ENCODE measurements at regions not wholly inside any gene's neighbourhood (a gene's known extent, or its start where the extent isn't known, plus 50 kb on each side); places are given as distances from the start of the nearest gene placed in this dataset.

DNA sequence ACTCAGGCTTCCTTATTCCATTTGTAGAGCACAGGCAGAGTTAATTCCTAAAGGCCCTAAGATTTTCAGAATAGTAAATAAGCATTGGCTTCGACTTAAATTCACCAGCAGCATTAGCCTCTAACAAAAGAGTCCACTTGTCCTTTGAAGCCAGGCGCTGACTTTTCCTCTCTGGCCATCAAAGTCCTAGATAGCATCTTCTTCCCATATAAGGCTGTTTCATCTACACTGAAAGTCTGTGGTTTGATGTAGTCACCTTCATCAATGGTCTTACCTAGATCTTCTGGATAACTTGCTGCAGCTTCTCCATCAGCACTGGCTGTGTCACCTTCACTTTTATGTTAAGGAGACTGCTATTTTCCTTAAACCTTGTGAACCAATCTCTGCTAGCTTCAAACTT lies 118.3 kb upstream of the SOX6 start:
- no peak overlapping the region for H3K4me3 ChIP-seq (replicated peaks in 1 of 2; ENCODE audit: low read depth in 2 of 2, low read length in 2 of 2)
- DNase-seq (ENCODE audit: low read depth in 2 of 2): no peak
- TF ChIP-seq, protein P1, sequence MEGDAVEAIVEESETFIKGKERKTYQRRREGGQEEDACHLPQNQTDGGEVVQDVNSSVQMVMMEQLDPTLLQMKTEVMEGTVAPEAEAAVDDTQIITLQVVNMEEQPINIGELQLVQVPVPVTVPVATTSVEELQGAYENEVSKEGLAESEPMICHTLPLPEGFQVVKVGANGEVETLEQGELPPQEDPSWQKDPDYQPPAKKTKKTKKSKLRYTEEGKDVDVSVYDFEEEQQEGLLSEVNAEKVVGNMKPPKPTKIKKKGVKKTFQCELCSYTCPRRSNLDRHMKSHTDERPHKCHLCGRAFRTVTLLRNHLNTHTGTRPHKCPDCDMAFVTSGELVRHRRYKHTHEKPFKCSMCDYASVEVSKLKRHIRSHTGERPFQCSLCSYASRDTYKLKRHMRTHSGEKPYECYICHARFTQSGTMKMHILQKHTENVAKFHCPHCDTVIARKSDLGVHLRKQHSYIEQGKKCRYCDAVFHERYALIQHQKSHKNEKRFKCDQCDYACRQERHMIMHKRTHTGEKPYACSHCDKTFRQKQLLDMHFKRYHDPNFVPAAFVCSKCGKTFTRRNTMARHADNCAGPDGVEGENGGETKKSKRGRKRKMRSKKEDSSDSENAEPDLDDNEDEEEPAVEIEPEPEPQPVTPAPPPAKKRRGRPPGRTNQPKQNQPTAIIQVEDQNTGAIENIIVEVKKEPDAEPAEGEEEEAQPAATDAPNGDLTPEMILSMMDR (IDR thresholded peaks at IDR 0.05; ENCODE audit: low read depth, low read length): no peak

DNA sequence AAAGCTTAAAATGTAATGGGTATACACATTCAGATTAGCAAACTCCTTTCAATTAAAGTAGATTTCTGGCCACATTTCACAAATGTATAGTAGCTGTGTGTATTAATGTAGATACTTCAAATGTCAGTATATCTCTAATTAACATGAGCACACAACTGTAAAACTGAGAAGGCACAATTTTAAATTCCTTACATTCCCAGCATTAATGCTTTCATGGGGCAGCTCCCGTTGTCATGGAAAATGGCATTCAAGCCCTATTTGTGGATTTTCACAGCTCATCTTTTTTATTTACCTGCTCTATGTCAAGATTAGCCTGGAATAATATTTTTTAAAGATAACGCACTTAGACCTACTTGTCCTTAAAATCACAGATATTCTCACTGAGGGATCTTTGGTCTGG lies 113.6 kb upstream of the SOX6 start:
- no peak overlapping the region for H3K4me3 ChIP-seq (replicated peaks in 1 of 2; ENCODE audit: low read depth in 2 of 2, low read length in 2 of 2)
- DNase-seq (ENCODE audit: low read depth in 2 of 2): no peak
- TF ChIP-seq, protein P1 (IDR thresholded peaks at IDR 0.05; ENCODE audit: low read depth, low read length): no peak

DNA sequence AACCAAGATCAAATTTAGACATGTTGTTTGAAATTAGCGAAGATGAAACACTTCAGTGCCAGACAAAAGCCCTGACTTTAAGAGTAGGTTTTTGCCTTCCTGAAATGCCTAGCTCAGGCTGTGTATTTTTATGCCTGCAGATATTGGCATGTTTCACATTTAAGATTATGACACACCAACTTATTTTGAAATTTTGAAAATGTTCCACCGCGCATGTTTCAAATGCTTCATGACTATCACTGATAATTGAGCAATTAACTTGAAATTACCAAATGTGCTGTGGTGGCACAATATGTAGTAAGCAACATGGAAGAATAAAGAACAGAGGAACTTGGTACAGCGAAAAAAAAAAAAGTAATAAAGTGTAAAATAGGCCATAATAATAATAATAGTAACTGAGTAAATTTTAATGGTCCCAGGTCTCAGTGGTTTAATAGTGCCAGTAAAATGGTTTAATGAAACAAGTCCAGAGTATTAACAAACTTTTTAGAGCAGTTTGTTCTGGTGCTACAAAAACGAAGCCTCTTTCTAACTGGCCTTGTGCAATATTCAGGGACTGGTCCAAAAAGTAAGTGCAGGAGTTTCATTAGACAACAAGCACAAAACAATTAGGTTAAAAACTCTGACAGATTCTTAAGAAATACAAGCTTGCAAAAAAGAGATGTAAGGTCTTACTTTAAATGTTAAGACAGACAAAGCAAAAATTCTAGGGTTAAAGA lies 112.5 kb upstream of the SOX6 start:
- H3K4me3 ChIP-seq (replicated peaks in 1 of 2; ENCODE audit: low read depth in 2 of 2, low read length in 2 of 2): no peak overlapping the region
- no peak for DNase-seq (ENCODE audit: low read depth in 2 of 2)
- TF ChIP-seq, protein P1 (IDR thresholded peaks at IDR 0.05; ENCODE audit: low read depth, low read length): no peak

DNA sequence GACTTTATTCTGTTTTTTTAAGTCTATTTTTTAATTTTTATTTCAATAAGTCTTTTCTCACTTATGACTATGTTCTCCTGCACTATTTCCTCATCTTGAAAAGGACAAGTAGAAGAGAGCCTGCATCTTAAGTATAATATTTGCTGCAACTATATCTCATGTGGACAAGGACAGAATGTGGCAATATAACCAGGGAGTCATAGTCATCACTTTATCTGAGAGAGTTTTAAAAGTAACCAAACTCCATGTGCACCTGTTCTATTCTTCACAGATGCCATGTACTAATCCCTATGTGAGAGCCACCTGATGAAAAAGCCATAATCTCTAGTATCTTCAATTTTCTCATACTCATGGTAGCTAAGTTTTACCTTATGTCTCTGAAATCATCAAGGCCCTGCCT lies 104.2 kb upstream of the SOX6 start:
- H3K4me3 ChIP-seq (replicated peaks in 1 of 2; ENCODE audit: low read depth in 2 of 2, low read length in 2 of 2): no peak overlapping the region
- TF ChIP-seq, protein P1 (IDR thresholded peaks at IDR 0.05; ENCODE audit: low read depth, low read length): no peak
- DNase-seq (ENCODE audit: low read depth in 2 of 2): no peak

DNA sequence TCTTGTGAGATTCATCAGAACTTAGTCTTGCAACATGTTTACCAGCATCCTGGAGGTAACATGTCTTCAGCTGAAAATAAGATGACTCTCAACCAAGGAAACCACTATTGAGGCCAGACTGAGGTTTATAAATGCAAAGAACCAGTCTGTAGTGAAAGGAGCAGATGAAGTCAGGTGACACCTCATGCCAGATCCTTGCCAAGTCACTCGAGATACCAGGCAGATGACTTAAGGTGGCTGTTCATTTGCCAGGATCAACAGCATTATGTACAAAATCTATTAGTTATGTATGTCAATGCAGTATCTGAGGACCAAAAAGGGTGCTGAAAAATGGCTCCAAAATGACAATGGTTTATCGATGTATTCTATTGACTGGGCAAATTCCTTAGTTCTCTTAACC lies 100.0 kb upstream of the SOX6 start:
- DNase-seq (ENCODE audit: low read depth in 2 of 2): no peak
- TF ChIP-seq, protein P1 (IDR thresholded peaks at IDR 0.05; ENCODE audit: low read depth, low read length): no peak
- H3K4me3 ChIP-seq (replicated peaks in 1 of 2; ENCODE audit: low read depth in 2 of 2, low read length in 2 of 2): no peak overlapping the region

DNA sequence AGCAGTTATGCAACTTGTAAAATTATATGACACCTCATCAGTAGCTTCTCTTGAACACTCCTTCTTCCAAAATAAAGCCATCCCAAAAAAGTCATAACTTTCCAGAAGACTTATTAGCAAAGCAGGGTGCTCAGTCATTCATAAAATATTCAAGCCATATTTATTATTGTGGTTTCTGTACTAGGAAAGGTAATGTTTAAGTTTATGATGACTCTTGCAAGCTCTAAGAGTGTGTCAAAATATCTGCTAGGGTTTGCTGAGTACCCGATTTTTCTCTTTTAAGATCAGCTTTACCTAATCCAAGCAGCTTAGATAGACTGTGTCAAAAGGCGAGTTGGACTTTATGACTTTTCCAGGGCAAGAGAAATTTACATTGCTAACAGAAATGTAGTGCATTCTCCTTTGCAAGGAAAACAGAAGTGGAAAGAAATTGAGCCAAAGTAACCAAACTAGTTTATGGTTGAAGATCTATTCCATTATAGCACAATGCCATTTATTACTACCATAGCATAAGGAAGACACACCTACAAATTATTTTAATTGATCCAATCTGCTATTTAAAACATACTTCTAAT lies 98.0 kb upstream of the SOX6 start:
- no peak for DNase-seq (ENCODE audit: low read depth in 2 of 2)
- TF ChIP-seq, protein P1 (IDR thresholded peaks at IDR 0.05; ENCODE audit: low read depth, low read length): no peak
- no peak overlapping the region for H3K4me3 ChIP-seq (replicated peaks in 1 of 2; ENCODE audit: low read depth in 2 of 2, low read length in 2 of 2)

All from cardiac fibroblast (primary cell).